A549 (cell line): ENCODE measurements at regions not wholly inside any gene's neighbourhood (a gene's known extent, or its start where the extent isn't known, plus 50 kb on each side); places are given as distances from the start of the nearest gene placed in this dataset.

Experiments
- ATAC-seq, 2 experiments: fragments of 200-7000 bp in 1 of 2; fragments of >200 bp in 1 of 2; cut with Nextera tagmentation in 1 of 2; cut with Tn5 transposase in 1 of 2; 3 replicates each; pipeline versions ENCODE4 v1.8.0 to v1.9.1; 2018 to 2020; ENCODE audit warnings: mild to moderate bottlenecking in 1 of 2, moderate library complexity in 1 of 2
- CTCF ChIA-PET: fragments of 300-600 bp; sonication (Branson Sonifier 250); formaldehyde crosslinking; extraction: SDS; loops from one replicate; lab custom pipeline; 2021; ENCODE audit warnings: antibody characterized with exemption, inconsistent platforms; lab: Yijun Ruan, JAX
- POLR2A ChIA-PET: fragments of 350-600 bp; formaldehyde crosslinking; extraction: SDS; loops from one replicate; lab custom pipeline; 2021; ENCODE audit warnings: antibody characterized with exemption, inconsistent platforms; lab: Yijun Ruan, JAX
- DNase-seq, 2 experiments: peaks; one replicate each; pipeline versions ENCODE4 v3.0.0 to v3.0.0-alpha.2; 2011 to 2016; ENCODE audit warnings: low read depth in 1 of 2, low spot score in 1 of 2
- FAIRE-seq: peaks from 2 replicates; lab custom pipeline; 2011; peaks lifted over from hg19 to GRCh38; lab: Jason Lieb, UNC
- H3K27ac ChIP-seq, 2 experiments: fragments of >200 bp; sonication (Bioruptor Twin); formaldehyde crosslinking; 3 replicates each; pipeline ENCODE4 v1.5.1; 2016 to 2017
- H3K4me1 ChIP-seq: fragments of >200 bp; sonication (Bioruptor Twin); formaldehyde crosslinking; 3 replicates; pipeline ENCODE4 v1.6.1; 2016
- H3K4me2 ChIP-seq: fragments of >200 bp; sonication (Bioruptor Twin); formaldehyde crosslinking; 3 replicates; pipeline ENCODE4 v1.6.1; 2016
- H3K4me3 ChIP-seq: fragments of >200 bp; sonication (Bioruptor Twin); formaldehyde crosslinking; 3 replicates; pipeline ENCODE4 v1.5.1; 2016
- H3K9me3 ChIP-seq: fragments of >200 bp; sonication (Bioruptor Twin); formaldehyde crosslinking; 3 replicates; pipeline ENCODE4 v1.6.1; 2016
- CEBPB ChIP-seq, 2 experiments: fragments of >200 bp in 1 of 2; sonication (Bioruptor Twin) in 1 of 2; formaldehyde crosslinking in 1 of 2; IDR thresholded peaks; 2 replicates each; pipeline ENCODE4 v1.6.1; 2012 to 2016
- CHD2 ChIP-seq: fragments of 150-350 bp; IDR thresholded peaks from 2 replicates; pipeline ENCODE4 v1.6.1; 2014; ENCODE audit warnings: low read length; ENCODE audit not compliant: partially characterized antibody
- EP300 ChIP-seq, 2 experiments: fragments of >200 bp; sonication (Bioruptor Twin); formaldehyde crosslinking; IDR thresholded peaks; 2 replicates in 1 of 2; 3 replicates in 1 of 2; pipeline ENCODE4 v1.6.1; 2016 to 2017
- ESRRA ChIP-seq: fragments of 150-350 bp; IDR thresholded peaks from 2 replicates; pipeline ENCODE4 v1.6.1; 2014; ENCODE audit warnings: mild to moderate bottlenecking, low read length, borderline replicate concordance
- FOSB ChIP-seq: fragments of 250-450 bp; sonication (Bioruptor Pico); IDR thresholded peaks from 2 replicates; pipeline ENCODE4 v1.5.0; 2020; ENCODE audit warnings: mild to moderate bottlenecking, moderate library complexity
- FOXS1 ChIP-seq: fragments of 250-450 bp; sonication (Bioruptor Pico); IDR thresholded peaks from 2 replicates; pipeline ENCODE4 v1.5.0; 2020; ENCODE audit warnings: mild to moderate bottlenecking, moderate library complexity
- GATA3 ChIP-seq: IDR thresholded peaks from 2 replicates; pipeline ENCODE4 v1.6.1; 2012; ENCODE audit warnings: borderline replicate concordance
- HDAC2 ChIP-seq: fragments of 200-600 bp; sonication (generic); IDR thresholded peaks from 2 replicates; pipeline ENCODE4 v1.6.1; 2016
- HOXA7 ChIP-seq: fragments of 250-450 bp; sonication (Bioruptor Pico); IDR thresholded peaks from 2 replicates; pipeline ENCODE4 v1.5.0; 2020; ENCODE audit warnings: mild to moderate bottlenecking, moderate library complexity
- KDM5A ChIP-seq: fragments of 200-600 bp; sonication (generic); IDR thresholded peaks from 2 replicates; pipeline ENCODE4 v1.6.1; 2016; ENCODE audit warnings: antibody characterized with exemption, mild to moderate bottlenecking
- MAFK ChIP-seq: fragments of 450-650 bp; IDR thresholded peaks from 2 replicates; pipeline ENCODE4 v1.6.1; 2014; ENCODE audit not compliant: partially characterized antibody
- MAX ChIP-seq: IDR thresholded peaks from 2 replicates; pipeline ENCODE4 v1.6.1; 2012
- MAZ ChIP-seq: fragments of 150-350 bp; IDR thresholded peaks from 2 replicates; pipeline ENCODE4 v1.6.1; 2014; ENCODE audit warnings: antibody characterized with exemption, low read depth, low read length, borderline replicate concordance
- NFE2L2 ChIP-seq: fragments of 150-350 bp; conservative IDR thresholded peaks from 2 replicates; pipeline ENCODE4 v1.6.1; 2014; ENCODE audit warnings: low read length
- NPAS2 ChIP-seq: fragments of 250-450 bp; sonication (Bioruptor Pico); IDR thresholded peaks from 2 replicates; pipeline ENCODE4 v1.8.0; 2022; ENCODE audit warnings: mild to moderate bottlenecking, moderate library complexity, borderline replicate concordance
- RAD21 ChIP-seq, 2 experiments: fragments of >200 bp in 1 of 2; sonication (Bioruptor Twin) in 1 of 2; formaldehyde crosslinking in 1 of 2; IDR thresholded peaks in 1 of 2; conservative IDR thresholded peaks in 1 of 2; 2 replicates in 1 of 2; 3 replicates in 1 of 2; pipeline ENCODE4 v1.6.1; 2012 to 2018; ENCODE audit warnings: inconsistent platforms in 1 of 2
- RFX5 ChIP-seq: fragments of 450-650 bp; IDR thresholded peaks from 2 replicates; pipeline ENCODE4 v1.7.1; 2014; ENCODE audit warnings: antibody characterized with exemption, mild to moderate bottlenecking, moderate library complexity
- RNF2 ChIP-seq: fragments of 200-600 bp; sonication (generic); IDR thresholded peaks from 2 replicates; pipeline ENCODE4 v1.6.1; 2016; ENCODE audit warnings: low read depth, mild to moderate bottlenecking, antibody characterized with exemption, moderate library complexity, borderline replicate concordance
- ZFP36 ChIP-seq: fragments of 450-650 bp; IDR thresholded peaks from 2 replicates; pipeline ENCODE4 v1.6.1; 2014; ENCODE audit warnings: borderline replicate concordance; ENCODE audit not compliant: partially characterized antibody
- WGBS: methylation state at CpG from one replicate; pipeline ENCODE4 v1.1.6; 2017; ENCODE audit errors: missing lambda C conversion rate; 5-methylcytosine and 5-hydroxymethylcytosine counted together
- TF ChIP-seq, protein P1 (sequence below): fragments of 250-450 bp; sonication (Bioruptor Pico); IDR thresholded peaks from 2 replicates; pipeline ENCODE4 v1.5.0; 2021; ENCODE audit warnings: mild to moderate bottlenecking, moderate library complexity, borderline replicate concordance
- TF ChIP-seq, protein P2 (sequence below): fragments of >200 bp; sonication (Bioruptor Twin); formaldehyde crosslinking; IDR thresholded peaks from 2 replicates; pipeline ENCODE4 v1.6.1; 2016
- TF ChIP-seq, protein P3 (sequence below): fragments of 200-600 bp; sonication (generic); IDR thresholded peaks from 2 replicates; pipeline ENCODE4 v1.6.1; 2016; ENCODE audit warnings: antibody characterized with exemption, mild to moderate bottlenecking, moderate library complexity
- TF ChIP-seq, protein P4 (sequence below): fragments of 250-450 bp; sonication (Bioruptor Pico); IDR thresholded peaks from 2 replicates; pipeline ENCODE4 v1.5.0; 2020; ENCODE audit warnings: low read depth, mild to moderate bottlenecking, moderate library complexity
- TF ChIP-seq, protein P5 (sequence below): fragments of 450-650 bp; IDR thresholded peaks from 2 replicates; pipeline ENCODE4 v1.6.1; 2014; ENCODE audit warnings: antibody characterized with exemption

DNA sequence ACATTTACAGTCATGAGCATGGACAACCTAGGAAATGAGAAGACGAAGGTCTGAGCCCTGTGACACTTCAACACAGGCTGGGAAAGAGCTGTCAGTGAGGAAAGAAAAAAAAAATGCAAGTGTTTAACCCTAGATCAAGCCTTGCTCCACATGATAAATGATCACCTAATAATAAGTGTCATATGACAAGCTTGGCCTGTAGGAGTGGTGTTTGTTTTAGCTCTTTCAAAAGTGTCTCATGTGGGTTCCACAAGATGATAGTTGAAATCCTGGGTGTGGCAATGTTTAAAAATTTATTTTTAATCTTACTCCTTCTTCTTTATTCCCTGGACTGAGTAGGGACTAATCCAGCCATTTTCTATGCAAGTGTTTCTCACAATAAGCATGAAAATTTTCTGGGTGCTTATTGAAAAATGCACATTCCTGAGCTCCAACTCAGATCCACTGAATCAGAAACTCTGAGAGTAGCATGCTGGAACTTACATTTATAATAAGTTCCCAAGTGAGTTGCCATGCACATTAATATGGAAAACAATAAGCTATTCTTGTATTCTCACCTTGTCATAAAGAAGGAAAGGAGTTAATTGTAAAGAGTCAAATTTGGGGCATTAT lies 138.3 kb downstream of the AREG start:
- ATAC-seq (peak in 1 of 2 experiments; percentile 38; a peak in 2 of 6 replicates), FAIRE-seq (no peak)
- ChIA-PET POLR2A (no interaction called here), CTCF (interaction anchor here (0.6 to 1.0 kb wide), 2 partner anchors 40 to 262 kb away, joined by 3 to 4 read pairs; no protein-coding TSS in a partner anchor)
- no peak overlapping the region for H3K4me3 ChIP-seq
- H3K27ac ChIP-seq: peak overlapping the region; percentile 60 to 79
- 35% methylated on average over 1 of the region's 1 CpG for WGBS
- TF ChIP-seq, protein P1, sequence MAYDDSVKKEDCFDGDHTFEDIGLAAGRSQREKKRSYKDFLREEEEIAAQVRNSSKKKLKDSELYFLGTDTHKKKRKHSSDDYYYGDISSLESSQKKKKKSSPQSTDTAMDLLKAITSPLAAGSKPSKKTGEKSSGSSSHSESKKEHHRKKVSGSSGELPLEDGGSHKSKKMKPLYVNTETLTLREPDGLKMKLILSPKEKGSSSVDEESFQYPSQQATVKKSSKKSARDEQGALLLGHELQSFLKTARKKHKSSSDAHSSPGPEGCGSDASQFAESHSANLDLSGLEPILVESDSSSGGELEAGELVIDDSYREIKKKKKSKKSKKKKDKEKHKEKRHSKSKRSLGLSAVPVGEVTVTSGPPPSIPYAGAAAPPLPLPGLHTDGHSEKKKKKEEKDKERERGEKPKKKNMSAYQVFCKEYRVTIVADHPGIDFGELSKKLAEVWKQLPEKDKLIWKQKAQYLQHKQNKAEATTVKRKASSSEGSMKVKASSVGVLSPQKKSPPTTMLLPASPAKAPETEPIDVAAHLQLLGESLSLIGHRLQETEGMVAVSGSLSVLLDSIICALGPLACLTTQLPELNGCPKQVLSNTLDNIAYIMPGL: no peak
- TF ChIP-seq EP300 (IDR thresholded peaks at IDR 0.05) (0 out of 5 replicates have a peak, but pooled peaks of 1 of the 2 experiments have one; percentile 22), GATA3 (no peak)
- TF ChIP-seq, protein P2, sequence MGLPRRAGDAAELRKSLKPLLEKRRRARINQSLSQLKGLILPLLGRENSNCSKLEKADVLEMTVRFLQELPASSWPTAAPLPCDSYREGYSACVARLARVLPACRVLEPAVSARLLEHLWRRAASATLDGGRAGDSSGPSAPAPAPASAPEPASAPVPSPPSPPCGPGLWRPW: no peak
- TF ChIP-seq, all 56 proteins: peak for 1
- peak overlapping the region; percentile 59 for H3K4me2 ChIP-seq
- peak in 1 of 2 experiments; percentile 36 for DNase-seq
- no peaks in the 10 kb centered on the region for H3K9me3 ChIP-seq
- peaks cover 32% of the 10 kb centered on the region for H3K4me1 ChIP-seq

DNA sequence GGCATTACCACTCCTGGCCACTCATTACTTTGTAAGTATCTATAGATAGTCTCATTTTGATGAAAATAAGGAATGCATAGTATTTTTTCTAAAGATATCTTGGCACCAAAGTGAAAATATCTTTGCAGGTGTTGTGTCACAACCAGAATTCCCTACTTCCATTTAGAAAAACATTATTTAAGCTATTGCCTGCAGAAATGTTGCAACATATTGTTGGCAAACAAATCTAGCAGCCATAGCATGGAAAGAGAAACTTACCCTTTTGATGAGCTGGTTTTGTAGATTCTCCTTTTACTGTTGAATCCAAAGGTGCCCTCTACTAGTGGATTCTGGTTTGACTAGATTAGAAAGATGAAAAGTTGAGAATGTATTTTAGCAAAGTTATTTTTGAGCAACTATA lies 138.8 kb downstream of the AREG start:
- ATAC-seq (no peak), FAIRE-seq (no peak), DNase-seq (peak in 1 of 2 experiments; percentile 17)
- Histone ChIP-seq H3K9me3 (no peaks in the 10 kb centered on the region), H3K4me3 (no peak overlapping the region), H3K27ac (peak overlapping the region; percentile 60 to 79), H3K4me1 (peaks cover 27% of the 10 kb centered on the region), H3K4me2 (peak overlapping the region; percentile 59)
- CTCF ChIA-PET: interaction anchor here (1.0 kb wide), 1 partner anchor 39 kb away, joined by 4 read pairs; no protein-coding TSS in a partner anchor
- TF ChIP-seq NPAS2 (CRISPR knock-in tag) (no peak), CEBPB (IDR thresholded peaks at IDR 0.05) (peak; percentile 74 to 82)
- POLR2A ChIA-PET: no interaction called here

GRCh38 chr4:74588350-74588749 lies 143.4 kb downstream of the AREG start:
- ATAC-seq (no peak), DNase-seq (no peak), FAIRE-seq (no peak)
- Histone ChIP-seq H3K4me2 (no peak overlapping the region), H3K4me1 (peaks cover 30% of the 10 kb centered on the region), H3K27ac (no peak overlapping the region), H3K4me3 (no peak overlapping the region), H3K9me3 (no peaks in the 10 kb centered on the region)
- ChIA-PET CTCF (no interaction called here), POLR2A (no interaction called here)
- TF ChIP-seq, protein P3, sequence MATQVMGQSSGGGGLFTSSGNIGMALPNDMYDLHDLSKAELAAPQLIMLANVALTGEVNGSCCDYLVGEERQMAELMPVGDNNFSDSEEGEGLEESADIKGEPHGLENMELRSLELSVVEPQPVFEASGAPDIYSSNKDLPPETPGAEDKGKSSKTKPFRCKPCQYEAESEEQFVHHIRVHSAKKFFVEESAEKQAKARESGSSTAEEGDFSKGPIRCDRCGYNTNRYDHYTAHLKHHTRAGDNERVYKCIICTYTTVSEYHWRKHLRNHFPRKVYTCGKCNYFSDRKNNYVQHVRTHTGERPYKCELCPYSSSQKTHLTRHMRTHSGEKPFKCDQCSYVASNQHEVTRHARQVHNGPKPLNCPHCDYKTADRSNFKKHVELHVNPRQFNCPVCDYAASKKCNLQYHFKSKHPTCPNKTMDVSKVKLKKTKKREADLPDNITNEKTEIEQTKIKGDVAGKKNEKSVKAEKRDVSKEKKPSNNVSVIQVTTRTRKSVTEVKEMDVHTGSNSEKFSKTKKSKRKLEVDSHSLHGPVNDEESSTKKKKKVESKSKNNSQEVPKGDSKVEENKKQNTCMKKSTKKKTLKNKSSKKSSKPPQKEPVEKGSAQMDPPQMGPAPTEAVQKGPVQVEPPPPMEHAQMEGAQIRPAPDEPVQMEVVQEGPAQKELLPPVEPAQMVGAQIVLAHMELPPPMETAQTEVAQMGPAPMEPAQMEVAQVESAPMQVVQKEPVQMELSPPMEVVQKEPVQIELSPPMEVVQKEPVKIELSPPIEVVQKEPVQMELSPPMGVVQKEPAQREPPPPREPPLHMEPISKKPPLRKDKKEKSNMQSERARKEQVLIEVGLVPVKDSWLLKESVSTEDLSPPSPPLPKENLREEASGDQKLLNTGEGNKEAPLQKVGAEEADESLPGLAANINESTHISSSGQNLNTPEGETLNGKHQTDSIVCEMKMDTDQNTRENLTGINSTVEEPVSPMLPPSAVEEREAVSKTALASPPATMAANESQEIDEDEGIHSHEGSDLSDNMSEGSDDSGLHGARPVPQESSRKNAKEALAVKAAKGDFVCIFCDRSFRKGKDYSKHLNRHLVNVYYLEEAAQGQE: no peak
- TF ChIP-seq FOSB (CRISPR knock-in tag): no peak
- TF ChIP-seq RNF2: no peak
- TF ChIP-seq, protein P2: no peak
- no peak for TF ChIP-seq ZFP36
- TF ChIP-seq ESRRA: no peak
- no peak for TF ChIP-seq NFE2L2
- TF ChIP-seq FOXS1 (CRISPR knock-in tag): no peak
- no peak for TF ChIP-seq MAFK
- TF ChIP-seq MAX: no peak
- TF ChIP-seq HOXA7 (CRISPR knock-in tag): no peak
- no peak for TF ChIP-seq RAD21 (conservative IDR thresholded peaks at IDR 0.05 in 1 of 2, IDR thresholded peaks at IDR 0.05 in 1 of 2)
- no peak for TF ChIP-seq MAZ
- no peak for TF ChIP-seq HDAC2
- no peak for TF ChIP-seq RFX5
- no peak for TF ChIP-seq CHD2
- TF ChIP-seq, protein P4, sequence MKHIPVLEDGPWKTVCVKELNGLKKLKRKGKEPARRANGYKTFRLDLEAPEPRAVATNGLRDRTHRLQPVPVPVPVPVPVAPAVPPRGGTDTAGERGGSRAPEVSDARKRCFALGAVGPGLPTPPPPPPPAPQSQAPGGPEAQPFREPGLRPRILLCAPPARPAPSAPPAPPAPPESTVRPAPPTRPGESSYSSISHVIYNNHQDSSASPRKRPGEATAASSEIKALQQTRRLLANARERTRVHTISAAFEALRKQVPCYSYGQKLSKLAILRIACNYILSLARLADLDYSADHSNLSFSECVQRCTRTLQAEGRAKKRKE (CRISPR knock-in tag): no peak
- TF ChIP-seq, protein P5, sequence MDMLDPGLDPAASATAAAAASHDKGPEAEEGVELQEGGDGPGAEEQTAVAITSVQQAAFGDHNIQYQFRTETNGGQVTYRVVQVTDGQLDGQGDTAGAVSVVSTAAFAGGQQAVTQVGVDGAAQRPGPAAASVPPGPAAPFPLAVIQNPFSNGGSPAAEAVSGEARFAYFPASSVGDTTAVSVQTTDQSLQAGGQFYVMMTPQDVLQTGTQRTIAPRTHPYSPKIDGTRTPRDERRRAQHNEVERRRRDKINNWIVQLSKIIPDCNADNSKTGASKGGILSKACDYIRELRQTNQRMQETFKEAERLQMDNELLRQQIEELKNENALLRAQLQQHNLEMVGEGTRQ: no peak
- TF ChIP-seq KDM5A: no peak
- 92% methylated on average over 5 of the region's 5 CpGs for WGBS
